Cardiac muscle cell (in vitro differentiated cells and primary cell): ENCODE measurements at regions not wholly inside any gene's neighbourhood (a gene's known extent, or its start where the extent isn't known, plus 50 kb on each side); places are given as distances from the start of the nearest gene placed in this dataset.
"Not testable (repeated sequence)": the region's sequence is repeated elsewhere in the genome, so short reads cannot be mapped to it uniquely, and the experiment has no call there.

Experiments
- DNase-seq, 2 donors: peaks; one replicate each; pipeline versions ENCODE4 v3.0.0 to v3.0.0-alpha.2; 2010 to 2017; ENCODE audit warnings: low read depth in 1 of 2, low spot score in 1 of 2
- H3K27ac ChIP-seq: fragments of 200-600 bp; sonication (generic); 2 replicates; pipeline ENCODE4 v1.5.1; 2016
- H3K27me3 ChIP-seq: fragments of 200-600 bp; sonication (generic); 2 replicates; pipeline ENCODE4 v1.6.0; 2016; ENCODE audit warnings: control low read depth
- H3K36me3 ChIP-seq: fragments of 200-600 bp; sonication (generic); 2 replicates; pipeline ENCODE4 v1.5.1; 2016; ENCODE audit warnings: control low read depth
- H3K4me1 ChIP-seq: fragments of 200-600 bp; sonication (generic); 2 replicates; pipeline ENCODE4 v1.8.1; 2017; ENCODE audit warnings: low read depth, mild to moderate bottlenecking, mixed run types
- H3K4me3 ChIP-seq: fragments of 200-600 bp; sonication (generic); 2 replicates; pipeline ENCODE4 v1.5.1; 2016; ENCODE audit warnings: mild to moderate bottlenecking
- H3K9me3 ChIP-seq: fragments of 200-600 bp; sonication (generic); 2 replicates; pipeline ENCODE4 v1.5.1; 2017; ENCODE audit warnings: low read depth, mild to moderate bottlenecking, control low read depth
- TF ChIP-seq, protein P1 (sequence below): IDR thresholded peaks from 2 replicates; pipeline ENCODE4 v1.5.1; 2012; ENCODE audit warnings: low read depth, mild to moderate bottlenecking, low read length

DNA sequence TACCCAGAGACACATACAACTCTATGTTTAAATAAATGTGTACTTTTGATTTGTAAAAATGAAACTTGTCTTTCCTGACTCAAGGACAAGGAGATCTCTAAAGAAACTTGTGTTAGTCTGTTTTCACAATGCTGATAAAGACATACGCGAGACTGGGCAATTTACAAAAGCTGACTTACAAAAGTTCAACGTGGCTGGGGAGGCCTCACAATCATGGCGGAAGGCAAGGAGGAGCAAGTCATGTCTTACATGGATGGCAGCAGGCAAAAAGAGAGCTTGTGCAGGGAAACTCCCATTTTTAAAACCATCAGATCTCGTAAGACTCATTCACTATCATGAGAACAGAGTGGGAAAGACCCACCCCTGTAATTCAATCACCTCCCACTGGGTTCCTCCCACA lies 52.2 kb upstream of the PAPSS1 start:
- not testable (repeated sequence) for H3K4me1 ChIP-seq, H3K36me3 ChIP-seq, H3K27ac ChIP-seq, H3K27me3 ChIP-seq, H3K4me3 ChIP-seq, DNase-seq, H3K9me3 ChIP-seq

DNA sequence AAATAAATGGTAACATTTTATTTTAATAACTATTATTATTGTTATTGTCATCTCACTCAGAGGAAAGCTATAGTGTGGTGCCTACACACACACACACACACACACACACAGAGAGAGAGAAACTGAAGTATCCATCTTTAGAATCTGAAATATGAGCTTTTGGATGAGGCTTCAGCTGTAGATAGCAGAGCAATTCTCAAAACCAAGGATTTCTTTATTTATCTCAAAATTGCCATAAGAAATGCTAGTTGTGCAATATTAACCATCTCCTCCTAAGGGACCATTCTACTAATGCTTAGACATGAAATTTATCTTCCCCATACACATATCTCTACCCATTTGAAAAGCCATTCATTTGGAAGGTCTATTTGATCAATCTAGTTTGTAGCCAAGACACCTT lies 50.1 kb upstream of the SGMS2 start:
- Histone ChIP-seq H3K27me3 (no peaks in the 10 kb centered on the region), H3K36me3 (no peaks in the 10 kb centered on the region), H3K9me3 (no peaks in the 10 kb centered on the region), H3K4me3 (no peak overlapping the region), H3K4me1 (no peaks in the 10 kb centered on the region), H3K27ac (no peak overlapping the region)
- peak in 1 of 2 donors; percentile 58 for DNase-seq
- TF ChIP-seq, protein P1, sequence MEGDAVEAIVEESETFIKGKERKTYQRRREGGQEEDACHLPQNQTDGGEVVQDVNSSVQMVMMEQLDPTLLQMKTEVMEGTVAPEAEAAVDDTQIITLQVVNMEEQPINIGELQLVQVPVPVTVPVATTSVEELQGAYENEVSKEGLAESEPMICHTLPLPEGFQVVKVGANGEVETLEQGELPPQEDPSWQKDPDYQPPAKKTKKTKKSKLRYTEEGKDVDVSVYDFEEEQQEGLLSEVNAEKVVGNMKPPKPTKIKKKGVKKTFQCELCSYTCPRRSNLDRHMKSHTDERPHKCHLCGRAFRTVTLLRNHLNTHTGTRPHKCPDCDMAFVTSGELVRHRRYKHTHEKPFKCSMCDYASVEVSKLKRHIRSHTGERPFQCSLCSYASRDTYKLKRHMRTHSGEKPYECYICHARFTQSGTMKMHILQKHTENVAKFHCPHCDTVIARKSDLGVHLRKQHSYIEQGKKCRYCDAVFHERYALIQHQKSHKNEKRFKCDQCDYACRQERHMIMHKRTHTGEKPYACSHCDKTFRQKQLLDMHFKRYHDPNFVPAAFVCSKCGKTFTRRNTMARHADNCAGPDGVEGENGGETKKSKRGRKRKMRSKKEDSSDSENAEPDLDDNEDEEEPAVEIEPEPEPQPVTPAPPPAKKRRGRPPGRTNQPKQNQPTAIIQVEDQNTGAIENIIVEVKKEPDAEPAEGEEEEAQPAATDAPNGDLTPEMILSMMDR: no peak
